ENCODE measurements at regions not wholly inside any gene's neighbourhood (a gene's known extent, or its start where the extent isn't known, plus 50 kb on each side); places are given as distances from the start of the nearest gene placed in this dataset.

- peaks cover 2 to 17% (median 15%) of the 10 kb centered on the region in 4 donors for H3K4me1 ChIP-seq (ENCODE audit: control insufficient read depth in 4 of 4, insufficient read depth in 4 of 4, low read length in 3 of 4)
- H3K27me3 ChIP-seq (ENCODE audit: control insufficient read depth in 4 of 4, insufficient read depth in 4 of 4, low read length in 3 of 4): no peaks in the 10 kb centered on the region
- no peak overlapping the region for H3K4me3 ChIP-seq (ENCODE audit: low read depth in 1 of 3, low read length in 3 of 3)
- TF ChIP-seq YY1 (IDR thresholded peaks at IDR 0.05): no peak
- no peak for TF ChIP-seq SP1 (IDR thresholded peaks at IDR 0.05)
- no peak for TF ChIP-seq FOXA2 (IDR thresholded peaks at IDR 0.05)
- no peak for TF ChIP-seq HNF4G (IDR thresholded peaks at IDR 0.05)
- no peak for TF ChIP-seq TAF1 (conservative IDR thresholded peaks at IDR 0.05)
- no peak for TF ChIP-seq FOXA1 (IDR thresholded peaks at IDR 0.05)
- no peak for TF ChIP-seq NR2F2 (IDR thresholded peaks at IDR 0.05)
- TF ChIP-seq GABPA (IDR thresholded peaks at IDR 0.05 in 1 of 2, conservative IDR thresholded peaks at IDR 0.05 in 1 of 2): no peak
- no peak for TF ChIP-seq RXRA (IDR thresholded peaks at IDR 0.05)
- TF ChIP-seq EGR1 (IDR thresholded peaks at IDR 0.05; ENCODE audit: low read depth in 2 of 2): no peak
- TF ChIP-seq ZBTB33 (IDR thresholded peaks at IDR 0.05): no peak
- no peak for TF ChIP-seq ATF3 (IDR thresholded peaks at IDR 0.05)
- no peak for DNase-seq (ENCODE audit: low spot score)
- H3K27ac ChIP-seq (ENCODE audit: low read depth in 1 of 2, low read length in 2 of 2): no peak overlapping the region
- 65% methylated on average over 7 of the region's 7 CpGs for WGBS
- H3K9me3 ChIP-seq (ENCODE audit: control insufficient read depth in 4 of 4, low read length in 3 of 4): peaks cover 0 to 2% (median 0%) of the 10 kb centered on the region in 4 donors
- no peaks in the 10 kb centered on the region for H3K36me3 ChIP-seq (ENCODE audit: control insufficient read depth in 4 of 4, insufficient read depth in 3 of 4, low read depth in 1 of 4, low read length in 3 of 4)
- no peak overlapping the region for H3K9ac ChIP-seq (ENCODE audit: low read depth in 1 of 2, low read length in 2 of 2)
Observed at GRCh38 chr2:114082731-114083433, 193.0 kb downstream of the ACTR3 start.

- Histone ChIP-seq H3K27me3 (ENCODE audit: control insufficient read depth in 4 of 4, insufficient read depth in 4 of 4, low read length in 3 of 4) (no peaks in the 10 kb centered on the region), H3K9me3 (ENCODE audit: control insufficient read depth in 4 of 4, low read length in 3 of 4) (peaks cover 0 to 2% (median 0%) of the 10 kb centered on the region in 4 donors), H3K9ac (ENCODE audit: low read depth in 1 of 2, low read length in 2 of 2) (no peak overlapping the region), H3K4me3 (ENCODE audit: low read depth in 1 of 3, low read length in 3 of 3) (no peak overlapping the region), H3K27ac (ENCODE audit: low read depth in 1 of 2, low read length in 2 of 2) (no peak overlapping the region), H3K4me1 (ENCODE audit: control insufficient read depth in 4 of 4, insufficient read depth in 4 of 4, low read length in 3 of 4) (peaks cover 2 to 17% (median 15%) of the 10 kb centered on the region in 4 donors), H3K36me3 (ENCODE audit: control insufficient read depth in 4 of 4, insufficient read depth in 3 of 4, low read depth in 1 of 4, low read length in 3 of 4) (no peaks in the 10 kb centered on the region)
- no peak for DNase-seq (ENCODE audit: low spot score)
- TF ChIP-seq FOXA2 (IDR thresholded peaks at IDR 0.05) (no peak), EGR1 (IDR thresholded peaks at IDR 0.05; ENCODE audit: low read depth in 2 of 2) (no peak), SP1 (IDR thresholded peaks at IDR 0.05) (no peak), MAX (IDR thresholded peaks at IDR 0.05) (no peak)
- WGBS: 63% methylated on average over 5 of the region's 6 CpGs
Observed at GRCh38 chr2:114083717-114084387, 194.0 kb downstream of the ACTR3 start.

- peaks cover 0 to 17% (median 15%) of the 10 kb centered on the region in 4 donors for H3K4me1 ChIP-seq (ENCODE audit: control insufficient read depth in 4 of 4, insufficient read depth in 4 of 4, low read length in 3 of 4)
- no peak overlapping the region for H3K9ac ChIP-seq (ENCODE audit: low read depth in 1 of 2, low read length in 2 of 2)
- no peak overlapping the region for H3K27ac ChIP-seq (ENCODE audit: low read depth in 1 of 2, low read length in 2 of 2)
- no peak for DNase-seq (ENCODE audit: low spot score)
- H3K36me3 ChIP-seq (ENCODE audit: control insufficient read depth in 4 of 4, insufficient read depth in 3 of 4, low read depth in 1 of 4, low read length in 3 of 4): no peaks in the 10 kb centered on the region
- TF ChIP-seq RXRA (IDR thresholded peaks at IDR 0.05) (peak in 1 of 2 donors; percentile 8), FOXA1 (IDR thresholded peaks at IDR 0.05) (no peak), NR2F2 (IDR thresholded peaks at IDR 0.05) (no peak), HNF4A (conservative IDR thresholded peaks at IDR 0.05) (peak; percentile 21 to 56), TAF1 (conservative IDR thresholded peaks at IDR 0.05) (no peak)
- H3K4me3 ChIP-seq (ENCODE audit: low read depth in 1 of 3, low read length in 3 of 3): no peak overlapping the region
- H3K9me3 ChIP-seq (ENCODE audit: control insufficient read depth in 4 of 4, low read length in 3 of 4): peaks cover 0 to 2% (median 0%) of the 10 kb centered on the region in 4 donors
- H3K27me3 ChIP-seq (ENCODE audit: control insufficient read depth in 4 of 4, insufficient read depth in 4 of 4, low read length in 3 of 4): no peaks in the 10 kb centered on the region
- 31% methylated on average over 1 of the region's 1 CpG for WGBS
Observed at GRCh38 chr2:114085238-114085637, 195.3 kb downstream of the ACTR3 start.

All from liver (tissue), 7 donors.